ENCODE measurements at regions not wholly inside any gene's neighbourhood (a gene's known extent, or its start where the extent isn't known, plus 50 kb on each side); places are given as distances from the start of the nearest gene placed in this dataset.
A peak's percentile ranks its signal among the peaks of the same experiment; 100 is the strongest.

- no peak overlapping the region for H3K27ac ChIP-seq (ENCODE audit: low read length)
- no peaks in the 10 kb centered on the region for H3K4me1 ChIP-seq (ENCODE audit: control insufficient read depth, insufficient read depth, low read length)
- ATAC-seq = no peak
- no peak for DNase-seq
- no peak overlapping the region for H3K4me3 ChIP-seq (ENCODE audit: low read length)
- no peaks in the 10 kb centered on the region for H3K9me3 ChIP-seq (ENCODE audit: control insufficient read depth, low read length)
- H3K27me3 ChIP-seq (ENCODE audit: control insufficient read depth, insufficient read depth) = no peaks in the 10 kb centered on the region
- intact Hi-C loops (cut with DNase I) = no loop called here
- WGBS = 89% methylated on average over 6 of the region's 6 CpGs
Measured at GRCh38 chr6:91310178-91310577, 723.3 kb upstream of the MAP3K7 start.

GRCh38 chr6:91305755-91306154 lies 718.9 kb upstream of the MAP3K7 start:
- WGBS = 72% methylated on average over 2 of the region's 2 CpGs
- no peaks in the 10 kb centered on the region for H3K4me1 ChIP-seq (ENCODE audit: control insufficient read depth, insufficient read depth, low read length)
- H3K27me3 ChIP-seq (ENCODE audit: control insufficient read depth, insufficient read depth) = no peaks in the 10 kb centered on the region
- no peak overlapping the region for H3K27ac ChIP-seq (ENCODE audit: low read length)
- no peak overlapping the region for H3K4me3 ChIP-seq (ENCODE audit: low read length)
- DNase-seq (no peak), ATAC-seq (no peak)
- intact Hi-C loops (cut with DNase I) = no loop called here
- no peaks in the 10 kb centered on the region for H3K9me3 ChIP-seq (ENCODE audit: control insufficient read depth, low read length)

GRCh38 chr6:91304521-91304920 lies 717.6 kb upstream of the MAP3K7 start:
- H3K4me3 ChIP-seq (ENCODE audit: low read length) = no peak overlapping the region
- no peaks in the 10 kb centered on the region for H3K27me3 ChIP-seq (ENCODE audit: control insufficient read depth, insufficient read depth)
- H3K4me1 ChIP-seq (ENCODE audit: control insufficient read depth, insufficient read depth, low read length) = no peaks in the 10 kb centered on the region
- H3K27ac ChIP-seq (ENCODE audit: low read length) = no peak overlapping the region
- no peak for DNase-seq
- no peak for ATAC-seq
- WGBS = 47% methylated on average over 3 of the region's 3 CpGs
- intact Hi-C loops (cut with DNase I) = no loop called here
- H3K9me3 ChIP-seq (ENCODE audit: control insufficient read depth, low read length) = no peaks in the 10 kb centered on the region

- no peaks in the 10 kb centered on the region for H3K27me3 ChIP-seq (ENCODE audit: control insufficient read depth, insufficient read depth)
- no peaks in the 10 kb centered on the region for H3K4me1 ChIP-seq (ENCODE audit: control insufficient read depth, insufficient read depth, low read length)
- no peak overlapping the region for H3K4me3 ChIP-seq (ENCODE audit: low read length)
- WGBS = 93% methylated on average over 12 of the region's 12 CpGs
- H3K27ac ChIP-seq (ENCODE audit: low read length) = no peak overlapping the region
- DNase-seq (peak in 1 of 3 donors; percentile 30), ATAC-seq (no peak)
- intact Hi-C loops (cut with DNase I) = no loop called here
- no peaks in the 10 kb centered on the region for H3K9me3 ChIP-seq (ENCODE audit: control insufficient read depth, low read length)
Measured at GRCh38 chr6:91303326-91303725, 716.5 kb upstream of the MAP3K7 start.

GRCh38 chr6:91299544-91300491 lies 712.9 kb upstream of the MAP3K7 start:
- intact Hi-C loops (cut with DNase I) = no loop called here
- DNase-seq (peak in 1 of 3 donors; percentile 53), ATAC-seq (peak; percentile 59 to 84)
- Histone ChIP-seq H3K4me1 (ENCODE audit: control insufficient read depth, insufficient read depth, low read length) (no peaks in the 10 kb centered on the region), H3K4me3 (ENCODE audit: low read length) (no peak overlapping the region), H3K27ac (ENCODE audit: low read length) (no peak overlapping the region), H3K27me3 (ENCODE audit: control insufficient read depth, insufficient read depth) (no peaks in the 10 kb centered on the region), H3K9me3 (ENCODE audit: control insufficient read depth, low read length) (no peaks in the 10 kb centered on the region)
- WGBS = 51% methylated on average over 7 of the region's 7 CpGs

GRCh38 chr6:91298543-91299145 lies 711.8 kb upstream of the MAP3K7 start:
- no peak overlapping the region for H3K27ac ChIP-seq (ENCODE audit: low read length)
- intact Hi-C loops (cut with DNase I) = no loop called here
- WGBS = 62% methylated on average over 4 of the region's 4 CpGs
- no peaks in the 10 kb centered on the region for H3K4me1 ChIP-seq (ENCODE audit: control insufficient read depth, insufficient read depth, low read length)
- H3K27me3 ChIP-seq (ENCODE audit: control insufficient read depth, insufficient read depth) = no peaks in the 10 kb centered on the region
- ATAC-seq = no peak
- no peak for DNase-seq
- no peaks in the 10 kb centered on the region for H3K9me3 ChIP-seq (ENCODE audit: control insufficient read depth, low read length)
- no peak overlapping the region for H3K4me3 ChIP-seq (ENCODE audit: low read length)

GRCh38 chr6:91293395-91293794 lies 706.5 kb upstream of the MAP3K7 start:
- Histone ChIP-seq H3K27me3 (ENCODE audit: control insufficient read depth, insufficient read depth) (no peaks in the 10 kb centered on the region), H3K9me3 (ENCODE audit: control insufficient read depth, low read length) (no peaks in the 10 kb centered on the region), H3K4me1 (ENCODE audit: control insufficient read depth, insufficient read depth, low read length) (no peaks in the 10 kb centered on the region), H3K27ac (ENCODE audit: low read length) (no peak overlapping the region), H3K4me3 (ENCODE audit: low read length) (no peak overlapping the region)
- intact Hi-C loops (cut with DNase I) = no loop called here
- no peak for ATAC-seq
- DNase-seq = no peak

- Histone ChIP-seq H3K4me3 (ENCODE audit: low read length) (no peak overlapping the region), H3K4me1 (ENCODE audit: control insufficient read depth, insufficient read depth, low read length) (no peaks in the 10 kb centered on the region), H3K27ac (ENCODE audit: low read length) (no peak overlapping the region), H3K27me3 (ENCODE audit: control insufficient read depth, insufficient read depth) (no peaks in the 10 kb centered on the region), H3K9me3 (ENCODE audit: control insufficient read depth, low read length) (no peaks in the 10 kb centered on the region)
- DNase-seq = no peak
- WGBS = 46% methylated on average over 4 of the region's 4 CpGs
- intact Hi-C loops (cut with DNase I) = no loop called here
- no peak for ATAC-seq
Measured at GRCh38 chr6:91291071-91291470, 704.2 kb upstream of the MAP3K7 start.

GRCh38 chr6:91288741-91289140 lies 701.9 kb upstream of the MAP3K7 start:
- no peaks in the 10 kb centered on the region for H3K4me1 ChIP-seq (ENCODE audit: control insufficient read depth, insufficient read depth, low read length)
- H3K27me3 ChIP-seq (ENCODE audit: control insufficient read depth, insufficient read depth) = no peaks in the 10 kb centered on the region
- no peak overlapping the region for H3K27ac ChIP-seq (ENCODE audit: low read length)
- intact Hi-C loops (cut with DNase I) = no loop called here
- DNase-seq (no peak), ATAC-seq (no peak)
- H3K9me3 ChIP-seq (ENCODE audit: control insufficient read depth, low read length) = no peaks in the 10 kb centered on the region
- no peak overlapping the region for H3K4me3 ChIP-seq (ENCODE audit: low read length)
- WGBS = 79% methylated on average over 2 of the region's 2 CpGs

- H3K4me1 ChIP-seq (ENCODE audit: control insufficient read depth, insufficient read depth, low read length) = no peaks in the 10 kb centered on the region
- no peak overlapping the region for H3K27ac ChIP-seq (ENCODE audit: low read length)
- DNase-seq (no peak), ATAC-seq (no peak)
- H3K27me3 ChIP-seq (ENCODE audit: control insufficient read depth, insufficient read depth) = no peaks in the 10 kb centered on the region
- intact Hi-C loops (cut with DNase I) = no loop called here
- no peaks in the 10 kb centered on the region for H3K9me3 ChIP-seq (ENCODE audit: control insufficient read depth, low read length)
- no peak overlapping the region for H3K4me3 ChIP-seq (ENCODE audit: low read length)
Measured at GRCh38 chr6:91281901-91282300, 695.0 kb upstream of the MAP3K7 start.

- ATAC-seq = no peak
- Histone ChIP-seq H3K9me3 (ENCODE audit: control insufficient read depth, low read length) (no peaks in the 10 kb centered on the region), H3K4me1 (ENCODE audit: control insufficient read depth, insufficient read depth, low read length) (no peaks in the 10 kb centered on the region), H3K27ac (ENCODE audit: low read length) (no peak overlapping the region), H3K27me3 (ENCODE audit: control insufficient read depth, insufficient read depth) (no peaks in the 10 kb centered on the region), H3K4me3 (ENCODE audit: low read length) (no peak overlapping the region)
- intact Hi-C loops (cut with DNase I) = no loop called here
- DNase-seq = no peak
- 70% methylated on average over 3 of the region's 3 CpGs for WGBS
Measured at GRCh38 chr6:91280494-91280830, 693.6 kb upstream of the MAP3K7 start.
